KBM-7 (cell line): ENCODE measurements at regions not wholly inside any gene's neighbourhood (a gene's known extent, or its start where the extent isn't known, plus 50 kb on each side); places are given as distances from the start of the nearest gene placed in this dataset.
"Not testable (repeated sequence)": the region's sequence is repeated elsewhere in the genome, so short reads cannot be mapped to it uniquely, and the experiment has no call there.

Source experiments
- DNase-seq: peaks from one replicate; pipeline ENCODE4 v3.0.0-alpha.2; 2015
- in situ Hi-C: fragments of 300-500 bp; cut with MboI; formaldehyde crosslinking; loops from 2 replicates; pipeline ENCODE4 v1.14.3; 2020; ENCODE audit warnings: low sequenced_read_pairs, low pct_unique_long_range_greater_than_20kb, mixed read lengths

DNA sequence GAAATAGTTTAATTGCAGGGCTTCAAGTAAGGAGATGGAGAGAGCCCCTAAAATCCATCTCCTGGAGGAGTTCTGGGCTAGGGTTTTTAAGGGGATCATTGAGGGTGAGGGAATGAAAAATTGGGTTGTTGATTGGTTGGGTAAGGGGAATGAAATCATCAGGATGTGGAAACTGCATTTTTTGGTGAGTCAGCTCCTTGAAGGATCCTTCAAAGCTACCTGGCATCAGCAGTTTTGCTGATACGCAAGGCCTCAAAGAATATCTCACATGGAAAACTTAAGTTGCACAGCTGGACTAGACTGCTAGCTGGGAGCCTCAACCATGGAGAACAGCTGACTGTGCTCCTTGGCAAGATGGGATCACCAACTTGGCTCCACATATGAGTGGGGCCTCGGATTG, 136.7 kb downstream of the FGF10 start:
- in situ Hi-C loops: no loop called here
- no peak for DNase-seq

DNA sequence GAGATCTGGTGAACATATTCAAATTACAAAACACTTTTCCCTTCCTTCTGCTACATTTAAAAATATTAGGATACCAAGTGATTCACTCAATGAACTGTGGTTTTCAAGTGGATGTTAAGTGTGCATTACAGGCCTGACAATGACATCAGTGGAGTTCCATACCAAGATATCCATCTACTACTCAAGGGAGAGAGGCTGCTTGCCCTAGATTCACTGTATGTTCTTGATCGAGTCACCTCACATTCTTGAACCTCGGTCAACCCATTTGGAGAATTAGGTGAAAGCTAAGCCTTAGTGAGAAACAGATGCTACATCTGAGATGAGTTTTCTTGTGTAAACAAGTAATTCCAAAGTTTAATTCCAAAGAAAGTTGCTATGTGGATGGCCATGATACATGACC, 142.2 kb downstream of the FGF10 start:
- no peak for DNase-seq

GRCh38 chr5:44245935-44246334, 143.3 kb downstream of the FGF10 start:
- in situ Hi-C loops: no loop called here
- DNase-seq: no peak

More for the DNA sequence above, 142.2 kb downstream of the FGF10 start:
- in situ Hi-C loops: no loop called here

- in situ Hi-C loops: no loop called here
- DNase-seq: no peak
Measured at GRCh38 chr5:44242791-44243190, 146.4 kb downstream of the FGF10 start.

GRCh38 chr5:44236040-44236439, 153.2 kb downstream of the FGF10 start:
- DNase-seq: no peak
- in situ Hi-C loops: no loop called here

DNA sequence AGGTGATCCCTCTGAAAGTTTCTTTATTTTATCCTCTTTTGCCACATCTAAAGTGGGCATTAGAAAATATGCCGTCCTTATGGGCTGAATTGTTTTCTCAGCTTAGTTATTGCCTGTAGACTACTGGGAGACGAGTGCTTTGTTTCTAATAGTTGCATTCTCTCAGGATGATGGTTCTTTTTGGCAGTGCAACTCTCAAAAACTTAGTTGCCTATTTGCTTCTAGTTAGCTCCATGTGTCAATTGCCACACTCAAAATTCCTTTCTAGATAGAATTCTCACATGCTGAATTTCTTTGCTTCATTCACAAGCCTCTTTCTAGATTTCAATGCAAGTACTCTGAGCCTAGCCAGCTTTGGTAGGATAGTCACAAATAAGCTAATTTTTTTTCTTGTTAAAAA, 155.5 kb downstream of the FGF10 start:
- in situ Hi-C loops: no loop called here
- DNase-seq: no peak

GRCh38 chr5:44225231-44226160, 163.7 kb downstream of the FGF10 start:
- in situ Hi-C loops: no loop called here
- DNase-seq: no peak

DNA sequence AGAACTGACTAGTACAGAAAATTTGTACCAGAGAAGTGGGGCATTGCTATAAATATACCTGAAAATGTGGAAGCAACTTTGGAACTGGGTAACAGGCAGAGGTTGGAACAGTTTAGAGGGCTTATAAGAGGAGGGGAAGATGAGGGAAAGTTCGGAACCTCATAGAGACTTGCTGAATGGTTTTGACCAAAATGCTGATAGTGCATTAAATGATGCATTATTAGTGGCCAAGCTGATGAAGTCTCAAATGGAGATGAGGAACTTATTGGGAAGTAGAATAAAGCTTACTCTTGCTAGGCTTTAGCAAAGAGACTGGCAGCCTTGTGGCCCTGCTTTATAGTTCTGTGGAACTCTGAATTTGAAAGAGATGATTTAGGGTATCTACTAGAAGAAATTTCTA, 189.8 kb downstream of the FGF10 start:
- in situ Hi-C loops: no loop called here
- no peak for DNase-seq

DNA sequence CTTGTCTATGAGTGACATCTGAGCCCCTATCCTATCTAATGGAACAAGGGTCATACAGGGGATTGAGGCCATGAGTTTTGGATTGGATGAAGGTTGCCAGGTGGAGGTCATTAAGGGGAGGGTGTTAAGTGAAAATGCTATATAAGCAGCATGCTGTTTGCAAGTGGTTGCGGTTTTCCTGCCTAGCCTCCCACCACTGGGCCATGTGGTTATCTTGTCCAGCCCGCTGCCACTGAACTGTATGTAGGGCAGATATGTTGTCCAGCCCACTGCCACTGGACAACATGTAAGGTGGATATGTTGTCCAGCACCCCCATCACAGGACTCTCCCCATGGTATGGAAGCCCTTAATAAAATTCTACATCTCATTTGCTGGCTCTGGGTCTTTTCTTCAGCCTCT, 200.0 kb downstream of the FGF10 start:
- no peak for DNase-seq
- in situ Hi-C loops: no loop called here

GRCh38 chr5:44187973-44188372, 201.2 kb downstream of the FGF10 start:
- in situ Hi-C loops: no loop called here
- DNase-seq: no peak

GRCh38 chr5:44183753-44184152, 205.5 kb downstream of the FGF10 start:
- no peak for DNase-seq
- in situ Hi-C loops: no loop called here

DNA sequence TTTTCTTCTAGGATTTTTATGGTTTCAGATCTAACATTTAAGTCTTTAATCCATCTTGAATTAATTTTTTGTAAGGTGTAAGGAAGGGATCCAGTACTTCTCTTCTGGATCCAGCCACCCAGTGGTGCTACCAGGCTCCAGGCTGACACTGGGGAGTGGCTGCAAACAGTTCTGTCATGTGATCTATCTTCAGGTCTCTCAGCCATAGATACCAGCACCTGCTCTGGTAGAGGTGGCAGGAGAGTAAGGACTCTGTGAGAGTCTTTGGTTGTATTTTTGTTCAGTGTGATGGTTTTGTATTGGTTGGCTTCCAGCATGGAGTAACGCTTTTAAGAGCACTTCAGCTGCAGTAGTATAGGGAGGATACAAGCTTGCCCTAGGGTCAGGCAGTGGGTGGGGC, 205.9 kb downstream of the FGF10 start:
- in situ Hi-C loops: no loop called here
- no peak for DNase-seq

GRCh38 chr5:44178414-44178813, 210.8 kb downstream of the FGF10 start:
- peak; percentile 28 for DNase-seq
- in situ Hi-C loops: no loop called here

DNA sequence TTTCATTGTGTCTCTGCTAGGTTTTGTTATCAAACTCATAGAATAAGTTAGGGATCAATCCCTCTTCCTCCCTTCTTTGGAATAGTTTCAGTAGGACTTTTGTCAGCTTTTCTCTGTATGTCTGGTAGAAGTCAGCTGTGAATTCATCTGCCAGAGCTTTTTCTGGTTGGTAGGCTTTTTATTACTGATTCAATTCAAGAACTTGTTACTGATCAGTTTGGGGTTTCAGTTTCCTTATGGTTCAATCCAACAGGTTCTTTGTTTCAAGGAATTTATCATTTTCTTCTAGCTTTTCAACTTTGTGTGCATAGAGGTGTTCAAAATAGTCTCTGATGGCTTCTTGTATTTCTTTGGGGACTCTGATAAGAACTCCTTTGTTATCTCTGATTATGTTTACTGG, 221.7 kb downstream of the FGF10 start:
- in situ Hi-C loops: no loop called here
- DNase-seq: no peak

- DNase-seq: no peak
- in situ Hi-C loops: no loop called here
Measured at GRCh38 chr5:44160369-44160768, 228.9 kb downstream of the FGF10 start.

DNA sequence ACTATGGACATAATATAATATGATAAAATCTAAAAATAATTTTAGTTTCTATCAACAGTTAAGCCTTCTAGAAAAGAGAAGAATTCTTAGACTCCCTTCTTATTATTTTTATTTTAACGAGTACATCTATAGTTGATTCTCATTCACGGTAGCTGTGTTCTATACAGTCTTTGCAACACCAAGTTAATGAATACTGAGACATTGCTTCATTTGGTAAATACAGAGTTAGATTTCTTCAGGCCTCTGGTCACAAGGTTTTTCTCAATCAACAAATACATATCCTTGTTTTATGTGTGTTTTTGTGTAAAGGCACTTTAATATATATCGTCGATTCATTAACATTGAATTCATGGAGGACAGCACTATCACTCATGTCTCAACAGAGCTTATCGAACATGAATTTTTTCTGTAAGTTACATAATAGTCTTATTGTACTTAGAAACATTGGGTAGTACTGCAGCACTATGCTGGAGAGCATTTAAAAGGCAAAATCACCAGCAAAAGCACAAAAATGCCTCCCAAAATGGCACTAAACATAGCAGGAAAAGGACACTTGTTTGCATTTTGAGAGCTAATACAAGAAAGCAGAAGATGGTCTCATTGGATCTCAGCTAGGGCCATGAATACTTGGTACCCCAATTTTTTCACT, 239.0 kb downstream of the FGF10 start:
- DNase-seq: no peak
- in situ Hi-C loops: no loop called here

DNA sequence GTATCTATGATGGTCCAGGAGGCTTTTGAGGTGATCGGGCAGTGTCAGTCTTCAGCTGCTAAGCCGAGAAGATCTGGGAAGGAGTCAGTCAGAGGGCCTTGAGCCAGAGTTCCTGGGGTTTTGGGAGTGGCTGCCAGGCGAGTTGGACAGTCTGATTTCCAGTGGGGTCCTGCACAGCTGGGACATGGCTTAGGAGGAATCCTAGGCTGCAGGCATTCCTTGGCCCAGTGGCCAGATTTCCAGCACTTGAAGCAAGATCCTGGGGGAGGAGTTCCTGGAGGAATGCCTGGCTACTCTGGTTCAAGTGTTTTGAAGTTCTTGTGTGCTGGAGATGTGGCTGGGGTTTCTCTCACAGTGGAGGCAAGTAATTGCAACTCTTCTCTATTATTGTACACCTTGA, 271.3 kb downstream of the FGF10 start:
- in situ Hi-C loops, DNase-seq: not testable (repeated sequence)

DNA sequence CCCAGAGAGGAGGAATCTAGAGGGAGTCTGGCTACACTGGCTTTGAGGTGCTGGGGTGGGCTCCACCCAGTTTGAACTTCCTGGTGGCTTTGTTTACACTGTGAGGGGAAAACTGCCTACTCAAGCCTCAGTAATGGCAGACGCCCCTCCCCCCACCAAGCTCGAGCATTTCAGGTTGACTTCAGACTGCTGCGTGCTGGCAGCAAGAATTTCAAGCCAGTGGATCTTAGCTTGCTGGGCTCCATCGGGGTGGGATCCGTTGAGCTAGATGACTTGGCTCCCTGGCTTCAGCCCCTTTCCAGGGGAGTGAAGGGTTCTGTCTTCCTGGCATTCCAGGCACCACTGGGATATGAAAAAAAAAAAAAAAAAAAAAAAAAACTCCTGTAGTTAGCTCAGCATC, 281.0 kb downstream of the FGF10 start:
- DNase-seq, in situ Hi-C loops: not testable (repeated sequence)

DNA sequence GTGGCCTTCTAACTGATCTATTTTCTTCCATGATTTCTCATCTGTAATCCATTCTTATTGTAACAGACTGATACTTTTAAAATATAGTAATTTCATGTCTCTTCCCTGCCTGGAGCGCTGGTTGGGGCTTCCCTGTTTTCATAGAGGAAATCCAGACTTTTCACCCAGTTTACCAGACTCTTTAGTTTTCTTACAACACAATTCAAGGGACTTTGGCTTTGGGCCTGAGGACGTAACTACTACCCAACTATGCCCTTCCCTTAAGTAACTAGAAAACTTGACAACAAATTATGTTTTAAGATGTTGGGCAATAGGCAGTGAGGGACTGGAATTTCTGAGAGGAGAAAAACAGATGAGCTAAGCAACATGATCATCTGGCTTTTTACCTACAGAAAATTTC, 289.6 kb downstream of the FGF10 start:
- no peak for DNase-seq
- in situ Hi-C loops: no loop called here

- in situ Hi-C loops: no loop called here
- DNase-seq: no peak
Measured at GRCh38 chr5:44089424-44090144, 299.6 kb downstream of the FGF10 start.
